IMR-90 (cell line): ENCODE measurements at regions not wholly inside any gene's neighbourhood (a gene's known extent, or its start where the extent isn't known, plus 50 kb on each side); places are given as distances from the start of the nearest gene placed in this dataset.
A peak's percentile ranks its signal among the peaks of the same experiment; 100 is the strongest.

Source experiments
- ATAC-seq: fragments of 200-7000 bp; cut with Tn5 transposase; 2 replicates; pipeline ENCODE4 v1.9.1; 2020; ENCODE audit warnings: low read depth, mild to moderate bottlenecking, moderate library complexity
- BruUV-seq: library from RNA; stranded (reverse); fragments of 400-500 nt; replicated peaks from 2 replicates; lab custom pipeline; 2021; lab: Mats Ljungman, UMichigan
- CTCF ChIA-PET: fragments of 300-600 bp; formaldehyde crosslinking; extraction: SDS; loops from one replicate; lab custom pipeline; 2021; ENCODE audit warnings: antibody characterized with exemption; lab: Yijun Ruan, JAX
- POLR2A ChIA-PET: fragments of 300-600 bp; sonication (Branson Sonifier 250); formaldehyde crosslinking; loops from one replicate; lab custom pipeline; 2022; ENCODE audit warnings: antibody characterized with exemption; ENCODE audit not compliant: unreplicated experiment; lab: Charles Lee
- DNase-seq: peaks from one replicate; pipeline ENCODE4 v3.0.0; 2013
- H2AFZ ChIP-seq: replicated peaks from 2 replicates; pipeline ENCODE3; 2013; ENCODE audit warnings: low read length, mild to moderate bottlenecking; ENCODE audit not compliant: poor library complexity
- H2AK5ac ChIP-seq: 2 replicates; pipeline ENCODE4 v1.6.1; 2013; ENCODE audit warnings: low read depth, low read length, inconsistent platforms
- H2AK9ac ChIP-seq: replicated peaks from 2 replicates; pipeline ENCODE3; 2013; ENCODE audit warnings: mild to moderate bottlenecking, low read depth, low read length, moderate library complexity; ENCODE audit not compliant: poor library complexity
- H2BK120ac ChIP-seq: 2 replicates; pipeline ENCODE4 v1.6.1; 2013; ENCODE audit warnings: low read depth, low read length, inconsistent platforms
- H2BK15ac ChIP-seq: 3 replicates; pipeline ENCODE4 v1.6.1; 2013; ENCODE audit warnings: low read depth, low read length, inconsistent platforms
- H2BK20ac ChIP-seq: 2 replicates; pipeline ENCODE4 v1.6.1; 2013; ENCODE audit warnings: low read depth, mild to moderate bottlenecking, inconsistent platforms, low read length, moderate library complexity
- H2BK5ac ChIP-seq: 2 replicates; pipeline ENCODE4 v1.6.1; 2013; ENCODE audit warnings: mild to moderate bottlenecking, low read depth, low read length, inconsistent platforms; ENCODE audit not compliant: poor library complexity, severe bottlenecking
- H3K14ac ChIP-seq: replicated peaks from 2 replicates; pipeline ENCODE4 v1.6.1; 2013; ENCODE audit warnings: low read depth, low read length, inconsistent platforms
- H3K18ac ChIP-seq: 2 replicates; pipeline ENCODE4 v1.6.1; 2013; ENCODE audit warnings: low read depth, low read length, control low read depth
- H3K23ac ChIP-seq: 2 replicates; pipeline ENCODE4 v1.6.1; 2013; ENCODE audit warnings: low read depth, low read length, inconsistent platforms
- H3K27ac ChIP-seq: 2 replicates; pipeline ENCODE4 v1.5.1; 2013; ENCODE audit warnings: mild to moderate bottlenecking, control low read depth, low read length; ENCODE audit not compliant: insufficient read depth
- H3K27me3 ChIP-seq: 2 replicates; pipeline ENCODE4 v1.6.1; 2013; ENCODE audit warnings: low read length; ENCODE audit not compliant: control insufficient read depth, insufficient read depth
- H3K36me3 ChIP-seq: 2 replicates; pipeline ENCODE4 v1.6.1; 2013; ENCODE audit warnings: low read length, mixed read lengths; ENCODE audit not compliant: control insufficient read depth, insufficient read depth
- H3K4ac ChIP-seq: 2 replicates; pipeline ENCODE4 v1.6.1; 2013; ENCODE audit warnings: low read depth, low read length, inconsistent platforms
- H3K4me1 ChIP-seq: 2 replicates; pipeline ENCODE4 v1.6.1; 2013; ENCODE audit warnings: low read length, mixed read lengths; ENCODE audit not compliant: control insufficient read depth, insufficient read depth
- H3K4me2 ChIP-seq: 2 replicates; pipeline ENCODE4 v1.6.1; 2013; ENCODE audit warnings: low read depth, mild to moderate bottlenecking, control low read depth, low read length, moderate library complexity
- H3K4me3 ChIP-seq: 2 replicates; pipeline ENCODE4 v1.5.1; 2013; ENCODE audit warnings: low read depth, mild to moderate bottlenecking, control low read depth, low read length, moderate library complexity; ENCODE audit not compliant: insufficient read depth
- H3K56ac ChIP-seq: 2 replicates; pipeline ENCODE4 v1.6.1; 2013; ENCODE audit warnings: low read length, inconsistent platforms; ENCODE audit not compliant: insufficient read depth; ENCODE audit errors: extremely low read depth
- H3K79me1 ChIP-seq, 2 experiments: 2 replicates each; pipeline ENCODE4 v1.6.1; 2013; ENCODE audit warnings: low read length in 2 of 2, inconsistent platforms in 1 of 2, low read depth in 1 of 2
- H3K9ac ChIP-seq: 2 replicates; pipeline ENCODE4 v1.6.1; 2013; ENCODE audit warnings: low read depth, low read length, control low read depth
- H3K9me1 ChIP-seq: 2 replicates; pipeline ENCODE4 v1.6.1; 2013; ENCODE audit warnings: low read length, inconsistent platforms; ENCODE audit not compliant: insufficient read depth
- H3K9me3 ChIP-seq: 2 replicates; pipeline ENCODE4 v1.6.1; 2013; ENCODE audit warnings: low read length; ENCODE audit not compliant: control insufficient read depth, insufficient read depth
- H4K20me1 ChIP-seq: 2 replicates; pipeline ENCODE4 v1.6.1; 2013; ENCODE audit warnings: low read length, inconsistent platforms; ENCODE audit not compliant: insufficient read depth
- H4K5ac ChIP-seq: 2 replicates; pipeline ENCODE4 v1.6.1; 2013; ENCODE audit warnings: mild to moderate bottlenecking, low read depth, low read length, control low read depth
- H4K8ac ChIP-seq, 2 experiments: 2 replicates each; pipeline ENCODE4 v1.6.1; 2013; ENCODE audit warnings: low read depth in 2 of 2, low read length in 2 of 2, control low read depth in 1 of 2, inconsistent platforms in 1 of 2
- H4K91ac ChIP-seq: 2 replicates; pipeline ENCODE4 v1.6.1; 2013; ENCODE audit warnings: low read depth, low read length, inconsistent platforms; ENCODE audit not compliant: insufficient read depth
- CEBPB ChIP-seq: IDR thresholded peaks from 2 replicates; pipeline ENCODE4 v1.6.1; 2012; ENCODE audit warnings: low read depth, low read length, improper control_type of control experiment
- CHD1 ChIP-seq: IDR thresholded peaks from 2 replicates; pipeline ENCODE4 v1.6.1; 2012; ENCODE audit warnings: low read depth, low read length, improper control_type of control experiment
- ELK1 ChIP-seq: fragments of 150-350 bp; IDR thresholded peaks from 2 replicates; pipeline ENCODE4 v1.6.1; 2016; ENCODE audit warnings: low read depth, mild to moderate bottlenecking, low read length, moderate library complexity, borderline replicate concordance
- FOS ChIP-seq: fragments of 150-350 bp; IDR thresholded peaks from 2 replicates; pipeline ENCODE4 v1.6.1; 2016; ENCODE audit warnings: low read depth, low read length
- MAZ ChIP-seq: IDR thresholded peaks from 2 replicates; pipeline ENCODE4 v1.6.1; 2012; ENCODE audit warnings: low read depth, mild to moderate bottlenecking, low read length, improper control_type of control experiment, moderate library complexity, borderline replicate concordance
- SMC3 ChIP-seq: fragments of 150-350 bp; IDR thresholded peaks from 2 replicates; pipeline ENCODE4 v1.6.1; 2016; ENCODE audit warnings: low read depth, mild to moderate bottlenecking, antibody characterized with exemption, low read length, moderate library complexity
- USF2 ChIP-seq: fragments of 150-350 bp; IDR thresholded peaks from 2 replicates; pipeline ENCODE4 v1.6.1; 2017; ENCODE audit warnings: mild to moderate bottlenecking, antibody characterized with exemption, low read length, low read depth
- WGBS, 2 experiments: methylation state at CpG; one replicate each; pipeline versions ENCODE4 v1.1.5 to v1.1.7; 2013; ENCODE audit warnings: missing lambda C conversion rate in 2 of 2; ENCODE audit not compliant: insufficient read length in 1 of 2; ENCODE audit errors: extremely low coverage in 2 of 2; 5-methylcytosine and 5-hydroxymethylcytosine counted together
- dilution Hi-C: fragments of 300-500 bp; cut with HindIII; formaldehyde crosslinking; loops from one replicate; pipeline ENCODE4 v1.14.3; 2018; ENCODE audit warnings: low sequenced_read_pairs; ENCODE audit not compliant: unreplicated experiment
- in situ Hi-C: fragments of 300-500 bp; cut with MboI; formaldehyde crosslinking; loops from 3 replicates; pipeline ENCODE4 v1.14.3; 2019; ENCODE audit warnings: low sequenced_read_pairs, inconsistent platforms, mixed read lengths
- intact Hi-C: fragments of 100-400 bp; cut with micrococcal nuclease; formaldehyde crosslinking; loops from 2 replicates; pipeline ENCODE4 v1.10.0; 2022

- no TSS peak for BruUV-seq
Observed at GRCh38 chr12:5139751-5140150, 96.1 kb downstream of the KCNA5 start.

More at GRCh38 chr12:5139751-5140150, 96.1 kb downstream of the KCNA5 start:
- no peak for DNase-seq
- no peak overlapping the region for H3K14ac ChIP-seq
- peak overlapping the region; percentile 96; the same call in 1 of the 2 replicates for H4K5ac ChIP-seq
- CTCF ChIA-PET, result interaction anchor here (1.6 kb wide), 1 partner anchor 12 kb away, joined by 7 read pairs; no protein-coding TSS in a partner anchor
- H3K36me3 ChIP-seq, result no peaks in the 10 kb centered on the region
- no peaks in the 10 kb centered on the region for H3K79me1 ChIP-seq
- H3K23ac ChIP-seq, result 0 out of 2 replicates have a peak overlapping the region, but pooled peaks have one; percentile 14
- H3K9me3 ChIP-seq, result no peaks in the 10 kb centered on the region
- H3K4me2 ChIP-seq, result no peak overlapping the region
- no peaks in the 10 kb centered on the region for H3K27me3 ChIP-seq
- intact Hi-C loops, result no loop called here
- peak overlapping the region; percentile 76 for H2BK5ac ChIP-seq
- 57% methylated on average over 1 of the region's 6 CpGs; no CpG with 5 or more reads in 1 of the 2 experiments for WGBS, 2 experiments
- H3K56ac ChIP-seq, result no peak overlapping the region
- no peak for ATAC-seq
- peak overlapping the region; percentile 50; the same call in 1 of the 2 replicates for H2BK120ac ChIP-seq
- no peak overlapping the region for H2AK9ac ChIP-seq
- peak overlapping the region; percentile 45; the same call in 1 of the 2 replicates for H3K4ac ChIP-seq
- dilution Hi-C loops, result no loop called here
- in situ Hi-C loops, result no loop called here
- no peak for TF ChIP-seq ELK1
- TF ChIP-seq MAZ, result no peak
- no peak for TF ChIP-seq FOS
- TF ChIP-seq CHD1, result no peak
- no peak for TF ChIP-seq USF2
- no peak for TF ChIP-seq SMC3
- no peak for TF ChIP-seq CEBPB
- POLR2A ChIA-PET, result no interaction called here
- H2BK15ac ChIP-seq, result no peak overlapping the region
- H4K20me1 ChIP-seq, result no peaks in the 10 kb centered on the region
- H2BK20ac ChIP-seq, result peak overlapping the region; percentile 29; the same call in 1 of the 2 replicates
- no peak overlapping the region for H2AK5ac ChIP-seq
- peaks cover 15% of the 10 kb centered on the region for H3K4me1 ChIP-seq
- H3K9me1 ChIP-seq, result 0 out of 2 replicates have a peak, but pooled peaks cover 4% of the 10 kb centered on the region
- no peak overlapping the region for H3K4me3 ChIP-seq
- H3K27ac ChIP-seq, result no peak overlapping the region
- peak overlapping the region; percentile 6 to 83; a peak in 2 of 4 replicates for H4K8ac ChIP-seq
- no peak overlapping the region for H3K9ac ChIP-seq
- no peak overlapping the region for H4K91ac ChIP-seq
- H2AFZ ChIP-seq, result no peak overlapping the region
- H3K18ac ChIP-seq, result peak overlapping the region; percentile 96; the same call in 1 of the 2 replicates
